ENCODE measurements at regions not wholly inside any gene's neighbourhood (a gene's known extent, or its start where the extent isn't known, plus 50 kb on each side); places are given as distances from the start of the nearest gene placed in this dataset.

GRCh38 chr5:153402550-153402949, 87.9 kb upstream of the GRIA1 start:
- peaks cover 0 to 4% (median 0%) of the 10 kb centered on the region in 4 donors for H3K9me3 ChIP-seq
- no peak overlapping the region for H3K4me3 ChIP-seq
- H3K36me3 ChIP-seq, result no peaks in the 10 kb centered on the region
- H3K27me3 ChIP-seq, result no peaks in the 10 kb centered on the region
- no peak overlapping the region for H3K27ac ChIP-seq
- TF ChIP-seq EP300 (IDR thresholded peaks at IDR 0.05), result no peak
- no peak for TF ChIP-seq CTCF (IDR thresholded peaks at IDR 0.05)
- TF ChIP-seq POLR2AphosphoS5 (IDR thresholded peaks at IDR 0.05), result no peak
- TF ChIP-seq POLR2A (IDR thresholded peaks at IDR 0.05), result no peak
- no peak for DNase-seq
- intact Hi-C loops (cut with DNase I), result no loop called here
- H3K4me1 ChIP-seq, result no peaks in the 10 kb centered on the region

- Histone ChIP-seq H3K4me3 (no peak overlapping the region), H3K27me3 (no peaks in the 10 kb centered on the region), H3K27ac (no peak overlapping the region), H3K36me3 (no peaks in the 10 kb centered on the region), H3K4me1 (no peaks in the 10 kb centered on the region), H3K9me3 (peaks cover 0 to 4% (median 0%) of the 10 kb centered on the region in 4 donors)
- TF ChIP-seq EP300 (IDR thresholded peaks at IDR 0.05) (no peak), POLR2AphosphoS5 (IDR thresholded peaks at IDR 0.05) (no peak), CTCF (IDR thresholded peaks at IDR 0.05) (no peak), POLR2A (IDR thresholded peaks at IDR 0.05) (no peak)
- intact Hi-C loops (cut with DNase I), result no loop called here
- DNase-seq, result no peak
Measured at GRCh38 chr5:153403470-153403869, 87.0 kb upstream of the GRIA1 start.

GRCh38 chr5:153404747-153405146, 85.7 kb upstream of the GRIA1 start:
- intact Hi-C loops (cut with DNase I), result no loop called here
- Histone ChIP-seq H3K9me3 (peaks cover 0 to 4% (median 0%) of the 10 kb centered on the region in 4 donors), H3K36me3 (no peaks in the 10 kb centered on the region), H3K27ac (no peak overlapping the region), H3K4me1 (no peaks in the 10 kb centered on the region), H3K4me3 (no peak overlapping the region), H3K27me3 (no peaks in the 10 kb centered on the region)
- TF ChIP-seq POLR2AphosphoS5 (IDR thresholded peaks at IDR 0.05), result no peak
- no peak for TF ChIP-seq CTCF (IDR thresholded peaks at IDR 0.05)
- no peak for TF ChIP-seq EP300 (IDR thresholded peaks at IDR 0.05)
- no peak for TF ChIP-seq POLR2A (IDR thresholded peaks at IDR 0.05)
- WGBS, 2 donors, result 66 to 82% methylated on average over 7 of the region's 7 CpGs
- no peak for DNase-seq

GRCh38 chr5:153421676-153422075, 68.8 kb upstream of the GRIA1 start:
- no peaks in the 10 kb centered on the region for H3K27me3 ChIP-seq
- no peaks in the 10 kb centered on the region for H3K36me3 ChIP-seq
- H3K27ac ChIP-seq, result no peak overlapping the region
- DNase-seq, result no peak
- H3K4me3 ChIP-seq, result no peak overlapping the region
- TF ChIP-seq POLR2AphosphoS5 (IDR thresholded peaks at IDR 0.05), result no peak
- TF ChIP-seq EP300 (IDR thresholded peaks at IDR 0.05), result no peak
- TF ChIP-seq CTCF (IDR thresholded peaks at IDR 0.05), result no peak
- TF ChIP-seq POLR2A (IDR thresholded peaks at IDR 0.05), result no peak
- intact Hi-C loops (cut with DNase I), result no loop called here
- H3K4me1 ChIP-seq, result no peaks in the 10 kb centered on the region
- no peaks in the 10 kb centered on the region for H3K9me3 ChIP-seq

GRCh38 chr5:153425914-153426313, 64.6 kb upstream of the GRIA1 start:
- 10 to 15% methylated on average over 1 of the region's 1 CpG for WGBS, 2 donors
- Histone ChIP-seq H3K27me3 (no peaks in the 10 kb centered on the region), H3K9me3 (no peaks in the 10 kb centered on the region), H3K4me1 (no peaks in the 10 kb centered on the region), H3K27ac (no peak overlapping the region), H3K4me3 (no peak overlapping the region), H3K36me3 (no peaks in the 10 kb centered on the region)
- intact Hi-C loops (cut with DNase I), result no loop called here
- no peak for TF ChIP-seq CTCF (IDR thresholded peaks at IDR 0.05)
- TF ChIP-seq POLR2A (IDR thresholded peaks at IDR 0.05), result no peak
- no peak for TF ChIP-seq POLR2AphosphoS5 (IDR thresholded peaks at IDR 0.05)
- no peak for TF ChIP-seq EP300 (IDR thresholded peaks at IDR 0.05)
- no peak for DNase-seq

All from sigmoid colon (tissue), 6 donors.